ENCODE measurements at regions not wholly inside any gene's neighbourhood (a gene's known extent, or its start where the extent isn't known, plus 50 kb on each side); places are given as distances from the start of the nearest gene placed in this dataset.

DNA sequence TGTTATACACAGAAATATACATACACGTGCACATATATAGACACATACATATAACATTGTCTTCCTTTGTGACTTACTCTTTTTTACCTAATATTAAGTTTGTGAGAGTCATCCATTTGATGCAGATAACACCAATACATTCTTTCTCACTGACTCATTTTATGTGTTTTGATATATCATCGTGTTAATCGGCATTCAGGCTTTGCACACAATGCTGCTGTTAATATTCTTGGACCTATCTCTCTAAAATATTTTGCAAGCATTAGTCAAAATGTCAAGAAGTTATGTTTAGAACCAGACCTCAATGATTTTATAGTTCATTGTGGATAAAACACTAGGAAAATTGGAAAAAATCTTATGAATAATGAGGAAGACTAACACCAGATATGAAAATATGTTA is 441.1 kb downstream of the LRATD1 start:
- TF ChIP-seq, protein P1, sequence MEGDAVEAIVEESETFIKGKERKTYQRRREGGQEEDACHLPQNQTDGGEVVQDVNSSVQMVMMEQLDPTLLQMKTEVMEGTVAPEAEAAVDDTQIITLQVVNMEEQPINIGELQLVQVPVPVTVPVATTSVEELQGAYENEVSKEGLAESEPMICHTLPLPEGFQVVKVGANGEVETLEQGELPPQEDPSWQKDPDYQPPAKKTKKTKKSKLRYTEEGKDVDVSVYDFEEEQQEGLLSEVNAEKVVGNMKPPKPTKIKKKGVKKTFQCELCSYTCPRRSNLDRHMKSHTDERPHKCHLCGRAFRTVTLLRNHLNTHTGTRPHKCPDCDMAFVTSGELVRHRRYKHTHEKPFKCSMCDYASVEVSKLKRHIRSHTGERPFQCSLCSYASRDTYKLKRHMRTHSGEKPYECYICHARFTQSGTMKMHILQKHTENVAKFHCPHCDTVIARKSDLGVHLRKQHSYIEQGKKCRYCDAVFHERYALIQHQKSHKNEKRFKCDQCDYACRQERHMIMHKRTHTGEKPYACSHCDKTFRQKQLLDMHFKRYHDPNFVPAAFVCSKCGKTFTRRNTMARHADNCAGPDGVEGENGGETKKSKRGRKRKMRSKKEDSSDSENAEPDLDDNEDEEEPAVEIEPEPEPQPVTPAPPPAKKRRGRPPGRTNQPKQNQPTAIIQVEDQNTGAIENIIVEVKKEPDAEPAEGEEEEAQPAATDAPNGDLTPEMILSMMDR (IDR thresholded peaks at IDR 0.05 in 8 of 11, conservative IDR thresholded peaks at IDR 0.05 in 3 of 11): no peak
- TF ChIP-seq POLR2A (IDR thresholded peaks at IDR 0.05) (no peak), POLR2AphosphoS5 (IDR thresholded peaks at IDR 0.05) (no peak)
